ENCODE measurements at regions not wholly inside any gene's neighbourhood (a gene's known extent, or its start where the extent isn't known, plus 50 kb on each side); places are given as distances from the start of the nearest gene placed in this dataset.

GRCh38 chr2:8234253-8234652, 447.6 kb upstream of the ID2 start:
- Histone ChIP-seq H3K27ac (ENCODE audit: extremely low read depth, low read depth, low read length) (no peak overlapping the region), H3K4me1 (ENCODE audit: control insufficient read depth, insufficient read depth, low read length) (no peaks in the 10 kb centered on the region), H3K9me3 (ENCODE audit: control insufficient read depth, insufficient read depth, low read depth, low read length) (no peaks in the 10 kb centered on the region), H3K36me3 (ENCODE audit: control insufficient read depth in 2 of 2, insufficient read depth in 1 of 2, low read length in 2 of 2) (no peaks in the 10 kb centered on the region), H3K4me3 (ENCODE audit: low read depth, low read length) (no peak overlapping the region)
- ChIA-PET POLR2A (no interaction called here), CTCF (interaction anchor here (0.5 kb wide), 1 partner anchor 32 kb away, joined by 5 read pairs; no protein-coding TSS in a partner anchor)
- no peak for TF ChIP-seq YY1 (tag by site-specific recombination; IDR thresholded peaks at IDR 0.05)
- TF ChIP-seq PBX3 (CRISPR knock-in tag; IDR thresholded peaks at IDR 0.05): no peak
- TF ChIP-seq PRDM2 (tag by site-specific recombination; IDR thresholded peaks at IDR 0.05; ENCODE audit: borderline replicate concordance): no peak
- no peak for TF ChIP-seq ZNF747 (tag by site-specific recombination; IDR thresholded peaks at IDR 0.05)
- TF ChIP-seq ZNF660 (tag by site-specific recombination; IDR thresholded peaks at IDR 0.05): no peak
- TF ChIP-seq ZNF391 (tag by site-specific recombination; IDR thresholded peaks at IDR 0.05; ENCODE audit: borderline replicate concordance, low read depth): no peak
- TF ChIP-seq ZNF148 (tag by site-specific recombination; IDR thresholded peaks at IDR 0.05; ENCODE audit: borderline replicate concordance): no peak

GRCh38 chr2:8234757-8235374, 447.0 kb upstream of the ID2 start:
- ChIA-PET POLR2A (no interaction called here), CTCF (interaction anchor here (0.5 kb wide), 1 partner anchor 33 kb away, joined by 5 read pairs; no protein-coding TSS in a partner anchor)
- no peaks in the 10 kb centered on the region for H3K4me1 ChIP-seq (ENCODE audit: control insufficient read depth, insufficient read depth, low read length)
- H3K9me3 ChIP-seq (ENCODE audit: control insufficient read depth, insufficient read depth, low read depth, low read length): no peaks in the 10 kb centered on the region
- no peak overlapping the region for H3K4me3 ChIP-seq (ENCODE audit: low read depth, low read length)
- H3K27ac ChIP-seq (ENCODE audit: extremely low read depth, low read depth, low read length): no peak overlapping the region
- no peaks in the 10 kb centered on the region for H3K36me3 ChIP-seq (ENCODE audit: control insufficient read depth in 2 of 2, insufficient read depth in 1 of 2, low read length in 2 of 2)
- TF ChIP-seq ZNF518A (tag by site-specific recombination; conservative IDR thresholded peaks at IDR 0.05; ENCODE audit: low read depth) (no peak), HIC1 (tag by site-specific recombination; IDR thresholded peaks at IDR 0.05) (no peak), GFI1B (tag by site-specific recombination; IDR thresholded peaks at IDR 0.05) (no peak), ZNF391 (tag by site-specific recombination; IDR thresholded peaks at IDR 0.05; ENCODE audit: borderline replicate concordance, low read depth) (no peak), ZNF214 (tag by site-specific recombination; IDR thresholded peaks at IDR 0.05; ENCODE audit: borderline replicate concordance) (no peak), ZNF513 (tag by site-specific recombination; IDR thresholded peaks at IDR 0.05) (no peak)
